B cell (primary cell): ENCODE measurements at regions not wholly inside any gene's neighbourhood (a gene's known extent, or its start where the extent isn't known, plus 50 kb on each side); places are given as distances from the start of the nearest gene placed in this dataset.

Experiments used
- ATAC-seq: fragments of 200-7000 bp; cut with Tn5 transposase; one replicate; pipeline ENCODE4 v1.10.0; 2021; ENCODE audit warnings: low read depth, mild to moderate bottlenecking, moderate number of reproducible peaks, moderate library complexity
- CTCF ChIA-PET: fragments of 350-600 bp; sonication (Branson Sonifier 250); formaldehyde crosslinking; loops from one replicate; lab custom pipeline; 2021; ENCODE audit warnings: antibody characterized with exemption, inconsistent platforms; lab: Charles Lee
- POLR2A ChIA-PET: fragments of 350-600 bp; sonication (Branson Sonifier 250); formaldehyde crosslinking; loops from one replicate; lab custom pipeline; 2021; ENCODE audit warnings: antibody characterized with exemption; lab: Charles Lee
- DNase-seq: peaks from one replicate; pipeline ENCODE4 v3.0.0; 2013
- H2AFZ ChIP-seq: 2 replicates; pipeline ENCODE4 v1.6.1; 2012; ENCODE audit warnings: mild to moderate bottlenecking, low read depth, low read length; ENCODE audit not compliant: insufficient read depth, poor library complexity, severe bottlenecking
- H3K27ac ChIP-seq, 2 donors: 1 replicate in 1 of 2; 2 replicates in 1 of 2; pipeline ENCODE4 v1.5.1; 2012 to 2013; ENCODE audit warnings: low read length in 2 of 2, mild to moderate bottlenecking in 2 of 2, moderate library complexity in 1 of 2
- H3K27me3 ChIP-seq, 4 experiments: fragments of 200-600 bp in 1 of 4; sonication (generic) in 1 of 4; replicated peaks in 1 of 4; 1 replicate in 2 of 4; 2 replicates in 2 of 4; pipeline versions ENCODE4 v1.6.1 to v1.7.0; 2013 to 2016; ENCODE audit warnings: low read length in 3 of 4, mild to moderate bottlenecking in 2 of 4, mixed read lengths in 1 of 4, moderate library complexity in 1 of 4; ENCODE audit not compliant: insufficient read depth in 4 of 4, control insufficient read depth in 3 of 4; ENCODE audit errors: control extremely low read depth in 1 of 4
- H3K36me3 ChIP-seq, 2 experiments: replicated peaks in 1 of 2; 1 replicate in 1 of 2; 2 replicates in 1 of 2; pipeline versions ENCODE4 v1.6.1 to v1.7.1; 2013; ENCODE audit warnings: low read length in 1 of 2; ENCODE audit not compliant: insufficient read depth in 2 of 2, control insufficient read depth in 1 of 2; ENCODE audit errors: control extremely low read depth in 1 of 2, extremely low read depth in 1 of 2
- H3K4me1 ChIP-seq, 2 donors: fragments of 200-600 bp in 1 of 2; sonication (generic) in 1 of 2; 1 replicate in 1 of 2; 2 replicates in 1 of 2; pipeline versions ENCODE4 v1.5.1 to v1.6.1; 2013 to 2017; ENCODE audit warnings: low read length in 2 of 2; ENCODE audit not compliant: control insufficient read depth in 2 of 2, insufficient read depth in 2 of 2
- H3K4me2 ChIP-seq: replicated peaks from 2 replicates; pipeline ENCODE3; 2012; ENCODE audit warnings: mild to moderate bottlenecking, low read depth, low read length; ENCODE audit not compliant: poor library complexity, severe bottlenecking
- H3K4me3 ChIP-seq, 5 experiments: fragments of 200-600 bp in 1 of 5; sonication (generic) in 1 of 5; 1 replicate in 3 of 5; 2 replicates in 2 of 5; pipeline versions ENCODE4 v1.5.1 to v1.7.0; 2011 to 2016; ENCODE audit warnings: low read length in 4 of 5, mild to moderate bottlenecking in 4 of 5, low read depth in 2 of 5, control low read depth in 1 of 5, moderate library complexity in 1 of 5; ENCODE audit not compliant: insufficient read depth in 1 of 5; ENCODE audit errors: control extremely low read depth in 1 of 5, extremely low read depth in 1 of 5
- H3K79me2 ChIP-seq: fragments of 200-600 bp; sonication (generic); one replicate; pipeline ENCODE4 v1.6.0; 2016; ENCODE audit warnings: low read length; ENCODE audit not compliant: control insufficient read depth, insufficient read depth
- H3K9ac ChIP-seq: fragments of 200-600 bp; sonication (generic); 2 replicates; pipeline ENCODE4 v1.6.1; 2017; ENCODE audit warnings: mild to moderate bottlenecking, low read length, moderate library complexity
- H3K9me3 ChIP-seq, 3 donors: one replicate each; pipeline versions ENCODE4 v1.6.1 to v1.7.1; 2013; ENCODE audit warnings: low read length in 2 of 3; ENCODE audit not compliant: control insufficient read depth in 2 of 3, insufficient read depth in 1 of 3; ENCODE audit errors: control extremely low read depth in 1 of 3
- H4K20me1 ChIP-seq: 2 replicates; pipeline ENCODE4 v1.6.0; 2012; ENCODE audit warnings: mild to moderate bottlenecking, low read length; ENCODE audit not compliant: insufficient read depth, control insufficient read depth, poor library complexity, severe bottlenecking
- H3K27ac Mint-ChIP-seq: one replicate; pipeline ENCODE4 v1.8.0; 2021; ENCODE audit warnings: mixed read lengths
- H3K27me3 Mint-ChIP-seq: one replicate; pipeline ENCODE4 v1.8.0; 2021; ENCODE audit warnings: mixed read lengths
- H3K4me1 Mint-ChIP-seq: one replicate; pipeline ENCODE4 v1.8.0; 2021; ENCODE audit warnings: mixed read lengths
- H3K4me3 Mint-ChIP-seq: one replicate; pipeline ENCODE4 v1.8.0; 2021; ENCODE audit warnings: mixed read lengths
- H3K9me3 Mint-ChIP-seq: one replicate; pipeline ENCODE4 v1.8.0; 2022; ENCODE audit warnings: mixed read lengths; ENCODE audit not compliant: insufficient read depth
- CTCF ChIP-seq: fragments of 200-600 bp; IDR thresholded peaks from one replicate; pipeline ENCODE4 v1.8.0; 2022; ENCODE audit warnings: antibody characterized with exemption, mild to moderate bottlenecking
- EZH2 ChIP-seq: IDR thresholded peaks from 2 replicates; pipeline ENCODE4 v1.6.1; 2012; ENCODE audit warnings: borderline replicate concordance, low read depth, mild to moderate bottlenecking, moderate library complexity, low read length; ENCODE audit not compliant: insufficient read depth, poor library complexity, severe bottlenecking
- WGBS: methylation state at CpG from one replicate; pipeline ENCODE4 v1.1.5; 2013; ENCODE audit warnings: missing lambda C conversion rate; ENCODE audit not compliant: insufficient coverage; 5-methylcytosine and 5-hydroxymethylcytosine counted together
- intact Hi-C: fragments of 100-400 bp; cut with micrococcal nuclease; formaldehyde crosslinking; loops from one replicate; pipeline ENCODE4 v1.10.0; 2022

GRCh38 chr4:73676136-73676535 is 55.9 kb upstream of the RASSF6 start:
- Mint-ChIP-seq H3K27ac (no peak overlapping the region), H3K9me3 (no peaks in the 10 kb centered on the region), H3K4me3 (no peak overlapping the region), H3K27me3 (peaks cover 6% of the 10 kb centered on the region), H3K4me1 (peaks cover 6% of the 10 kb centered on the region)
- intact Hi-C loops, result no loop called here
- no CpG with 5 or more reads among the region's 2 CpGs for WGBS
- no peaks in the 10 kb centered on the region for H3K36me3 ChIP-seq
- no peak overlapping the region for H3K4me3 ChIP-seq
- no peaks in the 10 kb centered on the region for H3K9me3 ChIP-seq
- H3K9ac ChIP-seq, result no peak overlapping the region
- POLR2A ChIA-PET, result no interaction called here
- TF ChIP-seq CTCF, result no peak
- TF ChIP-seq EZH2, result no peak
- H2AFZ ChIP-seq, result no peak overlapping the region
- H3K4me2 ChIP-seq, result no peak overlapping the region
- no peaks in the 10 kb centered on the region for H3K27me3 ChIP-seq
- H3K27ac ChIP-seq, result no peak overlapping the region
- no peak for ATAC-seq
- CTCF ChIA-PET, result interaction anchor here (0.6 to 2.4 kb wide), 3 partner anchors 24 to 513 kb away, joined by 4 to 9 read pairs (median 6); no protein-coding TSS in a partner anchor
- no peaks in the 10 kb centered on the region for H3K4me1 ChIP-seq
- DNase-seq, result no peak
- H3K79me2 ChIP-seq, result no peaks in the 10 kb centered on the region
- no peaks in the 10 kb centered on the region for H4K20me1 ChIP-seq

GRCh38 chr4:73676861-73677323 is 56.7 kb upstream of the RASSF6 start:
- Mint-ChIP-seq H3K27me3 (peaks cover 6% of the 10 kb centered on the region), H3K4me1 (peaks cover 6% of the 10 kb centered on the region), H3K27ac (no peak overlapping the region), H3K4me3 (no peak overlapping the region), H3K9me3 (no peaks in the 10 kb centered on the region)
- POLR2A ChIA-PET, result no interaction called here
- ATAC-seq, result no peak
- H3K36me3 ChIP-seq, result no peaks in the 10 kb centered on the region
- DNase-seq, result no peak
- H4K20me1 ChIP-seq, result no peaks in the 10 kb centered on the region
- no peaks in the 10 kb centered on the region for H3K9me3 ChIP-seq
- no peaks in the 10 kb centered on the region for H3K79me2 ChIP-seq
- H3K9ac ChIP-seq, result no peak overlapping the region
- no peak overlapping the region for H3K27ac ChIP-seq
- H3K4me3 ChIP-seq, result no peak overlapping the region
- intact Hi-C loops, result no loop called here
- CTCF ChIA-PET, result interaction anchor here (1.9 kb wide), 1 partner anchor 24 kb away, joined by 4 read pairs; no protein-coding TSS in a partner anchor
- H3K4me2 ChIP-seq, result no peak overlapping the region
- WGBS, result 17% methylated on average over 3 of the region's 5 CpGs
- no peak for TF ChIP-seq CTCF
- TF ChIP-seq EZH2, result no peak
- no peak overlapping the region for H2AFZ ChIP-seq
- H3K4me1 ChIP-seq, result no peaks in the 10 kb centered on the region
- no peaks in the 10 kb centered on the region for H3K27me3 ChIP-seq
